Erythroblast (primary cell): ENCODE measurements at regions not wholly inside any gene's neighbourhood (a gene's known extent, or its start where the extent isn't known, plus 50 kb on each side); places are given as distances from the start of the nearest gene placed in this dataset.
"Not testable (repeated sequence)": the region's sequence is repeated elsewhere in the genome, so short reads cannot be mapped to it uniquely, and the experiment has no call there.

ENCODE experiments used
- DNase-seq, 2 experiments: peaks; one replicate each; lab custom pipeline; 2025; lab: John Stamatoyannopoulos, UW
- GATA1 ChIP-seq: IDR thresholded peaks from 2 replicates; pipeline ENCODE4 v1.6.1; 2011; ENCODE audit warnings: low read depth, mild to moderate bottlenecking, control low read depth, low read length, moderate library complexity
- POLR2A ChIP-seq: IDR thresholded peaks from 2 replicates; pipeline ENCODE4 v1.6.1; 2011; ENCODE audit warnings: mild to moderate bottlenecking, low read length

DNA sequence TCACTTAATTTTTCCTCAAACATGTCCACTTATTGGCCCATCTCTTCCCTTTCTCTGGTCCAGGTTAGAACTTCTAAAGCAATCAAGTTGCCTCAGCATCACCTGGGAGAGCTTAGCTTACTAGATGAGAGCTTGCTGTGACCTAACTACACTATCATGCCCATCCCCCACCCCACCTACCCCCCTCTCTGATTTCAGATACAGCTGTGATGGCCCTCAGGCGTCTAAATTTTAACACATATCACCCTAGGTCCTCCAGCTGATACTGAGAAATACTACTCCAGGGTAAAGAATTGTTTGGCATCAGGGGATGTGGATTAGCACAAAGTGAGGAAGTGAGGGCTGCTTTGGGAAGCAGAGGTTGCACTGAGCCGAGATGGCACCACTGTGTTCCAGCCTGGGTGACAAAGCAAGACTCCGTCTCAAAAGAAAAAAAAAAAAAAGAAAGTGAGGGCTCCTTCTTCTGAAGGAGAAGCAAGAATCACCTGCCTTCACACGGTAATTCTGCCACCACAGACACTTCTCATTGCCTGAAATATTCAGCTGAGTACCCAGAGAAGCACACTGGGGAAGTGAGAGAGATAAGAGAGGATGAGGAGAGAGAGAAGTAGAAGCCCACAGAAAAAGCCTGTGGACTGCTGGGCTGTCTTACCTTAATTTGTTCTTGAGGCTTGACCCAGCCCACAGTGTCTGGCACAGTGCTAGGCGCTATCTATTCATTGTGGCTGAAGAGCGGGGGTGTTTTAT is 263.4 kb downstream of the ASXL3 start:
- DNase-seq, result no peak
- TF ChIP-seq POLR2A (no peak), GATA1 (no peak)

GRCh38 chr18:33840212-33840593 is 262.2 kb downstream of the ASXL3 start:
- DNase-seq, result no peak
- TF ChIP-seq POLR2A (no peak), GATA1 (no peak)

DNA sequence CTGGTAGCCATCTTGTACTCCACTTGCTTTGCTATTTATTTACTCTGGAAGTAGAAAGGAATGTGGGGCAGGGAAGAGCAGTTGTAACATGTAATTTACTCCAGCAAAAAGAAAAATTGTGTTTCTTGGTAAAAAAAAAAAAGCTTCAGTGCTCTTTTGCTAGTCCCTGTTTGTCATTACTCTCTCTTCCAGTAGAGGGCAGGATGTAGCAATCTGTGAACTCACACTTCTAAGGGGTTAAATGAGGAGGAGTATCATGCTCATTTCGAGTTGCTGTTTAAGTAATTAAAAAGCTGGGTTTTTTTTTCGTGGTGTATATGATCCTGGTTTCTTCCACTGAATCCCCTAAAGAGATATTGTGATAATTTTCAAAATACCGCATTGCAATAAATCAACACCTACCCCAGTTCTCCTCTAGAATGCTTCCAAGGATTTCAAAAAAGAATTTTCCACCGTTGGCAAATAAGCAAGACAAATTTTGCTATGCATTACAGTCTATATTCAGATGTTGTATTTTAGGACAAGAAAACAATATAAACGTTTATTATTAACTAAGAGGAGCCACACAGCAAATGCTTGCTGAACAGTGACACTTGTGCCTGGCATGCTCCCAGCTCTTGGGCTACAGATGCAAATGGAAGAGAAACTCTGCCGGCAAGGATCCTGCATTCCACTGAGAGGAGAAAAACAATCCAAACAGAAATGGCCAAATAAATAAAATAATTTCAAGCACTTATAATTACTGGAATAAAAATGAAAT is 261.6 kb downstream of the ASXL3 start:
- peak; percentile 60 to 73 for DNase-seq
- no peak for TF ChIP-seq GATA1
- TF ChIP-seq POLR2A, result no peak

DNA sequence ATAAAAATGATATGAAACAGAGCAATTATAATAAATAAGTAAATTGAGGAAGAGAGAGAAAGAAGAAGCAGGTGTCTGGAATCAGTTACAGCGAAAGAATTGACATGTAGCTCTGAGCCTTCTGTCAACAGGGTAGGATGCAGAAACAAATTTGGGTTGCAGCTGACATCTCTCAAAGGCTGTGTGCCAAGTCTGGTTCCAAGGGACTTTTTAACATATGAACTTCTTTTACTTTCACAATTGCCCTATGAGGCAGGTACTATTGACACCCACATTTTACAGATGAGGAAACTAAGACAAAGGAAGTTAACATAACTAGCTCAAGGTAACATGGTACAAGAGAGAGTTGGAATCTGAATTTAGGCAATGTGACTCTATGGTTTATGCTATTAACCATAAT is 260.0 kb downstream of the ASXL3 start:
- no peak for DNase-seq

DNA sequence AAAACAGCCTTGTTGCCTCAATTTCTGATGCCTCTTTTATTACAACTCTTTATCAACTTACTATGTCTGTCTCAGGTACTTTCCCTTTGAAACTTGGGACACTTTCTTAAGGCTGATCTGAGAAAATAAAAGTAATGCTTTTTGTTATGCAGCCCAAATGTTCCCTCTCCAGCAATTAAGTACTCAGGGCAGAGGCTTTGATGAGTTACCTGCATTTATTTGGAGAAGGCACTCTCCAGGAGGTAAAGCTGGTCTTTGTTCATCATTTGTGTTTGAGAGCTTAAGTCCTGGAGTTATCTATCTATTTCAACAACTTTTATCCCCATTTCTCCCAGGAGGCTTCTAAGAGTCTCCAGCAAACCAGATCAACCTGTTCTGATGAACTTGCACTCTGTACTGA is 259.2 kb downstream of the ASXL3 start:
- DNase-seq, result no peak
- TF ChIP-seq POLR2A, result no peak
- TF ChIP-seq GATA1, result no peak

More for the DNA sequence above, 260.0 kb downstream of the ASXL3 start:
- TF ChIP-seq GATA1, result no peak
- TF ChIP-seq POLR2A, result no peak

DNA sequence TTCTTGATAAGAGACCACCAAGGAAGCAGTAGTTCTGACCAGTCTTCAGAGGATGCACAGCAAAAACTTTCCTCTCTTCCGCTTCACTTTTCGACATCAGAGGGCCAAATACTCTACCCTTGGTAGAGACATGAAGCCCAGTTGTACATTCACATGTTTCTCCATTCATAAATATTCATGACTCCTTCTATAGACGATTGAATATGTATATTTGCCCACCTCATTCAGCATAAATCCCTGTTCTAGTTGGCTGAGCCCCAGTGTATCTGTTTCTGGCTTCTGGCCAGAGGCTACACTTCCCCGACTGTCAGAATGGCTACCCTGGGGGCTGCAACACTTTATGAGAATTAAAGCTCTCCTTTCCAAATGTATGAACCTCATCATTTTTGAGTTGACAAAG is 258.5 kb downstream of the ASXL3 start:
- TF ChIP-seq GATA1 (no peak), POLR2A (no peak)
- no peak for DNase-seq

- no peak for DNase-seq
- TF ChIP-seq GATA1 (no peak), POLR2A (no peak)
Observed at GRCh38 chr18:33835419-33835818, 257.4 kb downstream of the ASXL3 start.

- TF ChIP-seq GATA1 (no peak), POLR2A (no peak)
- DNase-seq, result no peak
Observed at GRCh38 chr18:33833842-33834241, 255.8 kb downstream of the ASXL3 start.

GRCh38 chr18:33831424-33831823 is 253.4 kb downstream of the ASXL3 start:
- no peak for TF ChIP-seq POLR2A
- TF ChIP-seq GATA1, result no peak
- no peak for DNase-seq

- TF ChIP-seq GATA1, result no peak
- TF ChIP-seq POLR2A, result no peak
- DNase-seq, result no peak
Observed at GRCh38 chr18:33830213-33830612, 252.2 kb downstream of the ASXL3 start.

DNA sequence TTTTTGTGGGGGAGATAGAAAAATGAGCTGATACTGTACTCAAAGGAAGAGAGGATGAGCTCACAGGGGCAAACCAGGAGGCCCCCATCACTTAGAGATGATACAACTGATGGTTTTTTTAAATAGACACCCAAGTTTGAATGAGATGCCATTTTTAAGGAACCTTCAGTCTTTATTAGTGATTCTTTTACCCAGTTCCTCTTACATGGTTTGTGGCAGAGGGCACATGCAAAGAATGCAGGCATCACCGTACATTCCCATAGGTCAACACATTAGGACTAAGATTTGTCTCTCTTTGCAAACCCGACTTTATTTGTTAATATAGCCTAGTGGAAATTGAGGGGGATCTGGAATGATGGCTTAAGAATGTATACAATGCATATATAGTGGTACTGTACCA is 250.9 kb downstream of the ASXL3 start:
- no peak for DNase-seq
- TF ChIP-seq POLR2A, result no peak
- no peak for TF ChIP-seq GATA1

DNA sequence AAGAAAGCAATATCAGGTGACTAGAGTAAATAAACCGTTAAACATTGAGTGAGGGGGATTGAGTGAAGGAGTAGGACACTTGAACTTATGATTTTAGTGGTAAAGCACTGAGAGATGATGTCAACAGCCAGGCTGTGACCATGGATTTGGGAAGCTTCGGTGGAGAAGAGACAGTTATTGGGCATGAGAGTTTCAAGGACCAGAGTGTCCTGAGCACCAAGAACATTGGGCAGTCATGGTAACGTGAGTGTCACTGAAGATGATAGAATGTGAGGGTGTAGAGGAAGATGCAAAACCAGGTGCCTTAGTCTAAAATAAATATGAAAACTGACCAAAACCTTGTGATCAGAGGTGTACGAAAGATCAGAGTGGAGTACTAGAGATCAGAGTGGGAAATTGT is 248.1 kb downstream of the ASXL3 start:
- DNase-seq, result no peak
- no peak for TF ChIP-seq GATA1
- no peak for TF ChIP-seq POLR2A

GRCh38 chr18:33821503-33821902 is 243.5 kb downstream of the ASXL3 start:
- DNase-seq, result no peak
- no peak for TF ChIP-seq POLR2A
- TF ChIP-seq GATA1, result no peak

DNA sequence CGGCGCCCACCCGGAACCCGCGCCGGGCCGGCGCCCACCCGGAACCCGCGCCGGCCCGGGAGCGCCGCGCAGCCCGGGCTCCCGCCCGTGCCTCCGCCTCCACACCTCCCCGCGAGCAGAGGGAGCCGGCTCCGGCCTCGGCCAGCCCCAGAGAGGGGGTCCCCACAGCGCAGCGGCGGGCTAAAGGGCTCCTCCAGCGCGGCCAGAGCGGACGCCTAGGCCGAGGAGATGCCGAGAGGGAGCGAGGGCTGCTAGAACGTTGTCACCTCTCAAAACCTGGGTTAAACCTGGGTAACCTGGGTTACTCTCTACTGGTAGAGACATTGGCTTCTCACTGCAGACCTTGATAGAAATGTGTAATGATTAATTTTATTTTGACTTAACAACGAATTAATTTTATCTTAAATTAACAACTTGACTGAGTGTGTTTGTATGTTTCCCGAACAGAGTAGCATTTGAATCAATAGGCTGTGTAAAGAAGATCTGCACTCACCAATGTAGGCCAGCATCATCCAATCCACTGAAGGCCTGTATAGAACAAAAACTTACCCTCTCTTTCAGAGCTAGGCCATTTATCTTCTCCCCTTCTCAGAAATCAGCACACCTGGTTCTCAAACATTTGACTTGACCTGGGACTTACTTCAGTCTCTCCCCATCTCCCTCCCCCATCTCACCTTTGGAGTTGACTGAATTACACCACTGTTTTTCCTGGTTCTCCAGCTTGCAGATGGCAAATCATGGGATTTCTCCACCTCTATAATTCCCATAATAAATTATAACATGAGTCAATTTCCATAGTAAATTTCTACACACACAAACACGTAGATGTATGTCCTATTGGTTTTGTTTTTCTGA is 242.7 kb downstream of the ASXL3 start:
- DNase-seq, result no peak
- TF ChIP-seq POLR2A (no peak), GATA1 (no peak)

GRCh38 chr18:33819692-33820343 is 241.8 kb downstream of the ASXL3 start:
- DNase-seq, result not testable (repeated sequence)
